SK-N-MC (cell line): ENCODE measurements at regions not wholly inside any gene's neighbourhood (a gene's known extent, or its start where the extent isn't known, plus 50 kb on each side); places are given as distances from the start of the nearest gene placed in this dataset.

Source experiments
- DNase-seq: peaks from one replicate; pipeline ENCODE4 v3.0.0-alpha.2; 2011; ENCODE audit warnings: low read depth, low spot score
- H3K27ac ChIP-seq: fragments of 200-600 bp; sonication (generic); 2 replicates; pipeline ENCODE4 v1.5.1; 2016; ENCODE audit warnings: mixed run types
- H3K36me3 ChIP-seq: fragments of 200-600 bp; sonication (generic); 2 replicates; pipeline ENCODE4 v1.6.1; 2017; ENCODE audit warnings: antibody characterized with exemption, low read length, mixed read lengths; ENCODE audit not compliant: insufficient read depth
- H3K4me3 ChIP-seq: fragments of 200-600 bp; sonication (generic); 2 replicates; pipeline ENCODE4 v1.5.1; 2016
- H3K9ac ChIP-seq: fragments of 200-600 bp; sonication (generic); 2 replicates; pipeline ENCODE4 v1.8.0; 2017; ENCODE audit warnings: mixed run types, mixed read lengths; ENCODE audit not compliant: insufficient read length
- H3K9me3 ChIP-seq: fragments of 200-600 bp; sonication (generic); 2 replicates; pipeline ENCODE4 v1.6.1; 2017; ENCODE audit warnings: low read depth, mild to moderate bottlenecking, antibody characterized with exemption, low read length, moderate library complexity, mixed read lengths
- EZH2 ChIP-seq: fragments of 200-600 bp; sonication (generic); IDR thresholded peaks from one replicate; pipeline ENCODE4 v1.6.1; 2017; ENCODE audit warnings: antibody characterized with exemption
- FOXP2 ChIP-seq: optimal IDR thresholded peaks from 2 replicates; pipeline ENCODE3; 2011; ENCODE audit warnings: mild to moderate bottlenecking, moderate library complexity; ENCODE audit not compliant: insufficient read depth; ENCODE audit errors: extremely low read length, control extremely low read depth
- POLR2AphosphoS5 ChIP-seq: IDR thresholded peaks from 2 replicates; pipeline ENCODE4 v1.6.1; 2012; ENCODE audit warnings: mild to moderate bottlenecking, low read depth, low read length, borderline replicate concordance

DNA sequence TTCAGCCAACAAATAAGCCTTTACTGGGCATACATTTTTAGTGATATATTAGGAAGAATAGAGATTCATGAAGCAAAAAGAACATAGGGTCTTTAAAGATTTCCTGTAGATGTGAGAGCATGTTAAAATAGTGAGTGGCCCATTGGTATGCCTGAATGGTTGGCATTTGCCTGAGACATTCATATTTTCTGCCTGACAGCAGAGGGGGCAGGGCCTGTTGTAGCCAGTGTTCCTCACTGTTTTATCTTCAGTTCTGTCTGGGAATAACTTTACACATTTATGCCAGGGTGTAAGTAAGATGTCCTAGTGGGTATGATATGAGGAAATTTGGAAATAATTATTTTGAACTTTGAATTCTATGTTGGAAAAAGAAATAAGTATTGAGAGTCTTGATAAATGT is 704.7 kb upstream of the ARPP21 start:
- no peak for TF ChIP-seq EZH2
- no peak for TF ChIP-seq POLR2AphosphoS5
- no peak for TF ChIP-seq FOXP2
- no peaks in the 10 kb centered on the region for H3K36me3 ChIP-seq
- H3K9me3 ChIP-seq, result no peaks in the 10 kb centered on the region
- no peak overlapping the region for H3K9ac ChIP-seq
- H3K27ac ChIP-seq, result no peak overlapping the region
- DNase-seq, result no peak
- no peak overlapping the region for H3K4me3 ChIP-seq

DNA sequence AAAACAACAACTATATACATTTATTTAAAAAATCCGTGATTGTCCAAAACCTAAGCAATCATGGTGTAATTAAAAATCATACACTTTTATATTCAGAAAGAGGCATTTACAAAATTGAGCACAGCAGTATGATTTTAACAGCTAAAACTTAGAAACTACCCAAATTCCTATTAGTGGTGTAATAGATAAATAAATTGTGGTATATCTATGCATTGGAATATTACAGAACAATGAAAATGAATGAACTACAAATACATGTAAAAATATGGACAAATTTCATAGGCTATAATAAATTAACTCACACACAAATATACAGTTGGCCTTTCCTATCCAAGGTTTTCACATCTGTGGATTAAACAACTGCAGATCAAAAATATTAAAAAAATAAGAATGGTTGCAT is 700.5 kb upstream of the ARPP21 start:
- no peak for TF ChIP-seq FOXP2

DNA sequence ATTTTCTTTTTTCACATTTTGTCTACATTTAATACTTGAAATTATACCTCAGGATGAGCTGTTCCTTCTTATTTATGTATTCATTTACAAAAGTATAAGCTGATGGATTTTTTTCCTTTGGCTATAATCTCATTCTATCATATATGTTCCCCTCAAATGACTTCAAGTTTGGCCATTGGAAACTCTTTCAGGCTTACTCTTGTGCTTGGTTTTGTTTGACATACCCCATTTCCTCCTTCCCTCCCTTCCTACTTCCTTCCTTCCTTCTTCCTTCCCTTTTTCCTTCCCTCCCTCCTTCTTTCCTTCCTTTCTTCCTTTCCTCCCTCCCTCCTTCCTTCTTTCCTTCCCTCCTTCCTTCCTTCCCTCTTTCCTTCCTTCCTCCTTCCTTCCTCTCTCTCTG is 697.1 kb upstream of the ARPP21 start:
- Histone ChIP-seq H3K9me3 (no peaks in the 10 kb centered on the region), H3K27ac (no peak overlapping the region), H3K4me3 (no peak overlapping the region), H3K36me3 (no peaks in the 10 kb centered on the region), H3K9ac (no peak overlapping the region)
- TF ChIP-seq POLR2AphosphoS5 (no peak), FOXP2 (no peak), EZH2 (no peak)
- DNase-seq, result no peak

More for the DNA sequence above, 700.5 kb upstream of the ARPP21 start:
- Histone ChIP-seq H3K27ac (no peak overlapping the region), H3K9ac (no peak overlapping the region), H3K4me3 (no peak overlapping the region), H3K9me3 (no peaks in the 10 kb centered on the region), H3K36me3 (no peaks in the 10 kb centered on the region)
- DNase-seq, result no peak

DNA sequence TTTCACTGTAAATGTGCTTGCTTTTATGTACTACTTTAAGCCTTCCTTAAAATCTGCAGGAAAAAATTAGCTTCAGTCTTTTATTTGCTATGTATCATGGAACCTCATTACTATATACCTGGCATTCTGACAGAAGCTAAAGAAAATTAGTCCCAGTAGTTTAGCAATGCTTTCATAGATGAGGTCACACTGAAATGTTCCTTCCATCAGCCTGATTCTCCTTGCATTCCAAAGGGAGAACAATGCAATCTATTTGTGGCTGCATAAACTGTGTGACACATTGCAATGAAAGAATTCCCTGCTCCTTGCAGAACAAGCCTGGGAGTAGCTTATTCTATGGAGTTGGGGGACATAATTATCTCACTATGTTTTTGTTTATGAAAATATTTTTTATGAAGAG is 691.5 kb upstream of the ARPP21 start:
- Histone ChIP-seq H3K36me3 (no peaks in the 10 kb centered on the region), H3K9me3 (no peaks in the 10 kb centered on the region), H3K27ac (no peak overlapping the region; the same call in 1 of the 2 replicates), H3K4me3 (no peak overlapping the region), H3K9ac (no peak overlapping the region)
- TF ChIP-seq POLR2AphosphoS5 (no peak), FOXP2 (no peak), EZH2 (no peak)
- DNase-seq, result no peak

DNA sequence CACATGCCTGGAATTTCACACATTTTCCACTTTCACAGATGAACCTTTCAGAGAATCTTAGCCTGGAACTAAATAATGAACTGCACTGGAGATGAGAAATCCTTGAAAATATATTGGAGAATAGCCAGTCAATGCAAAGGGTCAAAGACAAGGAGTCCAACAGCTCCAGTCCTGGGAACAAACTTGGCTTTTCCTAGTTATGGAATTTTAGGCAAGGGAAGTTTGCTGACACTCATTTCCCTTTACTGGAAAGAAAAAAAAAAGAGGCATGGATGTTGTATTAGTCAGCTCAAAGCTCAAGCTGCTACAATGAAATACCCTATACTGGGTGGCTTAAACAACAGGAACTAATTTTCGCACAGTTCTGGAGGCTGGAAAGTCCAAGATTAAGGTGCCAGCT is 690.8 kb upstream of the ARPP21 start:
- no peak for TF ChIP-seq EZH2
- no peak for TF ChIP-seq FOXP2
- no peak for TF ChIP-seq POLR2AphosphoS5
- DNase-seq, result no peak

DNA sequence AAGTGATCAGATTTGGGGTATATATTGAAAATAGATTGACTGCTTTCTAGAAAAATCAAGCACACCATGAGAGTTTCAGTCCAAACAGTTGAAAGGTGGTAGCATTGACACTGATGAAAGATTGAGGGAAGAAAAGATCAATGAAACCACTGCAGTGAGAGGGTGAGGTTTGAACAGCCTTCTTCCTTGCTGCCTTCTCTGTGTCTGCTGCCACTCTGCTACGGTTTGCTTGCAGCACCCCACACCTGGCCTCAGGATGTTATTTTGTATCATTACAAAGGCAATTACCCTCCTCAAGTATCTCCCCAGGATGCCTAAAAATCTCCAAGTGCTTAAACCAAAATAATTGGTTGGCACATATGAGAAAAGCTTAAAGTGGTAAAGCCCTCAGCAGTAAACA is 683.6 kb upstream of the ARPP21 start:
- Histone ChIP-seq H3K36me3 (no peaks in the 10 kb centered on the region), H3K9me3 (no peaks in the 10 kb centered on the region), H3K9ac (no peak overlapping the region), H3K4me3 (no peak overlapping the region), H3K27ac (no peak overlapping the region)
- TF ChIP-seq FOXP2 (no peak), EZH2 (no peak), POLR2AphosphoS5 (no peak)
- no peak for DNase-seq

More for the DNA sequence above, 690.8 kb upstream of the ARPP21 start:
- H3K27ac ChIP-seq, result no peak overlapping the region
- no peak overlapping the region for H3K4me3 ChIP-seq
- no peak overlapping the region for H3K9ac ChIP-seq
- H3K36me3 ChIP-seq, result no peaks in the 10 kb centered on the region
- H3K9me3 ChIP-seq, result no peaks in the 10 kb centered on the region

DNA sequence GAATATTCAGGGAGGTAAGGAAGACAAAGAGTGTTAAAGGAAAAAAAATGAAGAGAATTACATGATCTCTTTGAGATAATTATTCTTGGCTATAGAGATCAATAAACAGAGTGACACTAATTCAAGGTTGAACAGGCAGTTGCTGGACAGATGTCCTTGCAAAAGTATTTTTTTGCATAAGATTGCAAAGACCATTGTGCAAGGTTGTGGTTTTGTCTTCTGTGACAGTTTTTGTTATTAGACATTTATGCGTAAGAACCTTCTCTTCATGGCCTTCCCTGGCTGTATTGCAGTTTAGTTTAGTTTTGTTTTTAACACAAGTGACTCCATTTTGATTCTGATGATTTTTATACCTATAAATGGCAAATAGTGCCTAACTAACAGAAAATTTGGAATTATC is 682.8 kb upstream of the ARPP21 start:
- no peak overlapping the region for H3K4me3 ChIP-seq
- no peak overlapping the region for H3K27ac ChIP-seq
- H3K9me3 ChIP-seq, result no peaks in the 10 kb centered on the region
- TF ChIP-seq EZH2 (no peak), FOXP2 (no peak), POLR2AphosphoS5 (no peak)
- no peak overlapping the region for H3K9ac ChIP-seq
- DNase-seq, result no peak
- H3K36me3 ChIP-seq, result no peaks in the 10 kb centered on the region

DNA sequence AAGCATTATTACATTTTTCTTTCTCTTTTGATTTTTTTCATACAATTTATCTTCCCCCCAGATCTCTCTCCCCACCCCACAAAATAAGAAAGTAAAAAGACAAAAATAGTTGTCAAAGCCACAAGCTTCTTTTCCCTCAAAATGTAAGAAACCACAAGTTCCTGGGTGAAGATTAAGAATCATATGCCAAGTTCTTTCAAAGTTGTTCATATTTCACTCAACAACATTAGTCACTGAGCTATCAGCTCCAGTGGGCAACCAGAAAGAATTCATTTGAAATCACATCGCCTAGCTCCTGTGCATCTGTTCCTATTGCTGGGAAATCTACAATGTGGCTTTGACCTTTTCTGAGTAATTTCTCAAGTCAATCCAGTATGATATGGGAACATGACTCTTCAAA is 681.6 kb upstream of the ARPP21 start:
- Histone ChIP-seq H3K9ac (no peak overlapping the region), H3K36me3 (no peaks in the 10 kb centered on the region), H3K4me3 (peak overlapping the region; percentile 42; the same call in 1 of the 2 replicates), H3K9me3 (no peaks in the 10 kb centered on the region), H3K27ac (peak overlapping the region; percentile 75)
- DNase-seq, result peak; percentile 44
- no peak for TF ChIP-seq FOXP2
- TF ChIP-seq POLR2AphosphoS5, result no peak
- no peak for TF ChIP-seq EZH2

DNA sequence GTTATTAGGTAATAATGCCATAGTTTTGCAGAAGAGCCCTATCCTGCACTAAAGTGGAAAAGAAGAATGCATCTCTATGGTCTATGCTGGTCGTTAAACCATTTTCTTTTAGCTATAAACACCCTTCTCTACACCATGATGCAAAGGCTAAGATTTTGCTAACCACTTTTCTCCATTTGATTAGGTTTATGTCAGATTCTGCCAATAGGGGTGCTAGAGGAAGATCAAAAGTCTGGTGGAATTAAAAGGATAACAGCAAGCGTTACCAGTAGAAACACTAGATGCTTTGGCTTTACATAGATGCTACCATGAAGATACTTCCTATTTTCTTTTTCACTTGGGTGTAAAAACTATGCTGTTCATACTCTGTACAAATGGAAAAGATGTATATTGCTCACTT is 669.8 kb upstream of the ARPP21 start:
- no peak overlapping the region for H3K4me3 ChIP-seq
- no peaks in the 10 kb centered on the region for H3K36me3 ChIP-seq
- DNase-seq, result no peak
- H3K9me3 ChIP-seq, result no peaks in the 10 kb centered on the region
- TF ChIP-seq POLR2AphosphoS5, result no peak
- TF ChIP-seq EZH2, result no peak
- TF ChIP-seq FOXP2, result no peak
- no peak overlapping the region for H3K27ac ChIP-seq
- H3K9ac ChIP-seq, result no peak overlapping the region

DNA sequence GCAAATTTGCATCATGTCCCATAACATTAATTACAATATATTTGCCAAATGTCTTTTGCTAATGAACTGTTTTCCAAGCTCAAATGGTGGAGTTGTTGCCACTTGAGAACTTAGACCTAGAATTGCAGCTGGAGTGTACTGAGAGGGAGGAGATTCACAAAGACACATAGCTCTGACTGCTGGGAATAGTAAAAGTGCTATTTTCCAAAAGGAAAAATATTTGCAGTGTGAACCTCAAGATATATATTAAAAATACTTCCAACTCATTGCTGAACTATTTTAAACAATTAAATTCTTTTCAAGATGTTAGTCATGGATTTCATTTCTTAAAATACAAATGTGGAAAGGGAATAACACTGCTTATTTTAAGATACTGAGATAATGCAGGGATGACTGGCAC is 666.8 kb upstream of the ARPP21 start:
- Histone ChIP-seq H3K4me3 (no peak overlapping the region), H3K9ac (no peak overlapping the region), H3K9me3 (no peaks in the 10 kb centered on the region), H3K36me3 (no peaks in the 10 kb centered on the region), H3K27ac (no peak overlapping the region)
- TF ChIP-seq EZH2 (no peak), POLR2AphosphoS5 (no peak), FOXP2 (no peak)
- no peak for DNase-seq
